T-cell (primary cell): ENCODE measurements at regions not wholly inside any gene's neighbourhood (a gene's known extent, or its start where the extent isn't known, plus 50 kb on each side); places are given as distances from the start of the nearest gene placed in this dataset.

ENCODE experiments used
- ATAC-seq, 4 experiments: fragments of 200-7000 bp in 3 of 4; fragments of 150-1000 bp in 1 of 4; cut with Tn5 transposase; replicated peaks in 1 of 4; 1 replicate in 3 of 4; 2 replicates in 1 of 4; pipeline ENCODE4 v1.10.0; 2021; ENCODE audit warnings: moderate library complexity in 3 of 4, mild to moderate bottlenecking in 2 of 4, moderate number of reproducible peaks in 1 of 4
- CTCF ChIA-PET, 2 donors: fragments of 300-600 bp; sonication (Branson Sonifier 250); formaldehyde crosslinking; loops; one replicate each; lab custom pipeline; 2022; ENCODE audit warnings: antibody characterized with exemption in 2 of 2; lab: Charles Lee
- POLR2A ChIA-PET, 2 donors: fragments of 300-600 bp; sonication (Branson Sonifier 250); formaldehyde crosslinking; loops; one replicate each; lab custom pipeline; 2022; ENCODE audit warnings: antibody characterized with exemption in 2 of 2; lab: Charles Lee
- DNase-seq, 35 experiments: peaks; one replicate each; pipeline versions ENCODE4 v3.0.0 to v3.0.0-alpha.2; 2013 to 2023
- H3K27ac ChIP-seq: one replicate; pipeline ENCODE4 v1.5.1; 2013; ENCODE audit warnings: low read length
- H3K27me3 ChIP-seq, 2 experiments: replicated peaks in 1 of 2; 1 replicate in 1 of 2; 2 replicates in 1 of 2; pipeline versions ENCODE4 v1.6.1 to v1.7.0; 2013; ENCODE audit warnings: low read length in 1 of 2, mixed read lengths in 1 of 2; ENCODE audit not compliant: control insufficient read depth in 2 of 2, insufficient read depth in 2 of 2; ENCODE audit errors: extremely low read depth in 1 of 2
- H3K36me3 ChIP-seq, 2 donors: 1 replicate in 1 of 2; 2 replicates in 1 of 2; pipeline versions ENCODE4 v1.6.1 to v1.7.0; 2013; ENCODE audit warnings: low read length in 1 of 2; ENCODE audit not compliant: control insufficient read depth in 2 of 2, insufficient read depth in 1 of 2; ENCODE audit errors: extremely low read depth in 1 of 2
- H3K4me1 ChIP-seq, 2 experiments: 1 replicate in 1 of 2; 2 replicates in 1 of 2; pipeline versions ENCODE4 v1.6.1 to v1.7.0; 2013; ENCODE audit warnings: low read length in 2 of 2, mixed read lengths in 1 of 2; ENCODE audit not compliant: insufficient read depth in 2 of 2, control insufficient read depth in 1 of 2; ENCODE audit errors: extremely low read depth in 1 of 2
- H3K4me3 ChIP-seq, 2 donors: 1 replicate in 1 of 2; 2 replicates in 1 of 2; pipeline versions ENCODE4 v1.5.1 to v1.7.0; 2013; ENCODE audit warnings: mild to moderate bottlenecking in 2 of 2, low read length in 1 of 2, moderate library complexity in 1 of 2; ENCODE audit not compliant: control insufficient read depth in 1 of 2; ENCODE audit errors: extremely low read depth in 1 of 2
- H3K9me3 ChIP-seq: 2 replicates; pipeline ENCODE4 v1.7.0; 2013
- H3K27ac Mint-ChIP-seq, 2 donors: one replicate each; pipeline ENCODE4 v1.8.0; 2020 to 2021; ENCODE audit warnings: mild to moderate bottlenecking in 2 of 2, mixed read lengths in 2 of 2
- H3K27me3 Mint-ChIP-seq, 2 donors: one replicate each; pipeline ENCODE4 v1.8.0; 2021 to 2022; ENCODE audit warnings: mixed read lengths in 2 of 2
- H3K36me3 Mint-ChIP-seq: one replicate; pipeline ENCODE4 v1.8.0; 2021; ENCODE audit warnings: mixed read lengths
- H3K4me1 Mint-ChIP-seq, 3 donors: one replicate each; pipeline ENCODE4 v1.8.0; 2020 to 2022; ENCODE audit warnings: mixed read lengths in 3 of 3, mild to moderate bottlenecking in 1 of 3
- H3K4me3 Mint-ChIP-seq, 3 donors: one replicate each; pipeline ENCODE4 v1.8.0; 2020 to 2022; ENCODE audit warnings: mild to moderate bottlenecking in 3 of 3, mixed read lengths in 3 of 3, moderate library complexity in 3 of 3
- H3K9me3 Mint-ChIP-seq, 3 donors: one replicate each; pipeline ENCODE4 v1.8.0; 2020 to 2022; ENCODE audit warnings: mixed read lengths in 3 of 3
- WGBS: methylation state at CpG from one replicate; pipeline ENCODE4 v1.1.5; 2013; ENCODE audit warnings: missing lambda C conversion rate; ENCODE audit not compliant: insufficient coverage; 5-methylcytosine and 5-hydroxymethylcytosine counted together

- CTCF ChIA-PET = no interaction called here
- Mint-ChIP-seq H3K9me3 (peaks cover 1 to 3% (median 2%) of the 10 kb centered on the region in 3 donors), H3K27me3 (peaks cover 0 to 6% of the 10 kb centered on the region in 2 donors), H3K36me3 (no peaks in the 10 kb centered on the region), H3K27ac (no peak overlapping the region), H3K4me3 (no peak overlapping the region), H3K4me1 (no peaks in the 10 kb centered on the region)
- Histone ChIP-seq H3K4me1 (no peaks in the 10 kb centered on the region), H3K27ac (no peak overlapping the region), H3K9me3 (no peaks in the 10 kb centered on the region), H3K4me3 (no peak overlapping the region), H3K27me3 (peaks cover 0 to 11% of the 10 kb centered on the region in 2 experiments), H3K36me3 (no peaks in the 10 kb centered on the region)
- DNase-seq = no peak
- POLR2A ChIA-PET = no interaction called here
- 49% methylated on average over 3 of the region's 7 CpGs for WGBS
- ATAC-seq = no peak
Observed at GRCh38 chr10:63994371-63994770, 473.2 kb downstream of the REEP3 start.

DNA sequence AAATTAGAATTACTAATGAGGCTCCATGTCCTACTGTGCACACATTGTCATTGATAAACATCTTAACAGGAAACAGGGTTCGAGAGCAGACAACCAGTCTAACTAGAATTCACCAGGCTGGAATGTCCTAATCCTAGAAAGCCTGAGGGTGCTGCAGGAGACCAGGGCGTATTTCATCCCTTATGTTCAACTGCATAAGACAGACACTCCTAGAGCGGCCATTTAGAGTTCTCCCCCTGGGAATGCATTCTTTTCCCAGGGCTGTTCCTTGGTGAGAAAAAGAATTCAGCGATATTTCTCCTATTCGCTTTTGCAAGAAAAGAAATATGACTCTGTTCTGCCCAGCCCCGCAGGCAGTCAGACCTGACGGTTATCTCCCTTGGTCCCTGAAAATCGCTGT lies 486.0 kb downstream of the REEP3 start:
- H3K4me1 ChIP-seq = no peaks in the 10 kb centered on the region
- no peak overlapping the region for H3K27ac Mint-ChIP-seq
- DNase-seq (no peak), ATAC-seq (no peak)
- H3K27ac ChIP-seq = no peak overlapping the region
- H3K27me3 ChIP-seq = no peaks in the 10 kb centered on the region
- POLR2A ChIA-PET = no interaction called here
- peaks cover 5 to 16% (median 11%) of the 10 kb centered on the region in 3 donors for H3K9me3 Mint-ChIP-seq
- no peaks in the 10 kb centered on the region for H3K9me3 ChIP-seq
- H3K4me3 ChIP-seq = no peak overlapping the region
- H3K36me3 Mint-ChIP-seq = no peaks in the 10 kb centered on the region
- CTCF ChIA-PET = no interaction called here
- no peak overlapping the region for H3K4me3 Mint-ChIP-seq
- H3K4me1 Mint-ChIP-seq = no peaks in the 10 kb centered on the region
- WGBS = 90% methylated on average over 7 of the region's 8 CpGs
- H3K36me3 ChIP-seq = no peaks in the 10 kb centered on the region
- peaks cover 0 to 3% of the 10 kb centered on the region in 2 donors for H3K27me3 Mint-ChIP-seq

GRCh38 chr10:64010711-64011110 lies 489.5 kb downstream of the REEP3 start:
- Histone ChIP-seq H3K4me1 (no peaks in the 10 kb centered on the region), H3K9me3 (no peaks in the 10 kb centered on the region), H3K36me3 (no peaks in the 10 kb centered on the region), H3K27me3 (no peaks in the 10 kb centered on the region), H3K4me3 (no peak overlapping the region), H3K27ac (no peak overlapping the region)
- ATAC-seq = no peak
- Mint-ChIP-seq H3K4me1 (no peaks in the 10 kb centered on the region), H3K9me3 (peaks cover 5 to 12% (median 8%) of the 10 kb centered on the region in 3 donors), H3K4me3 (no peak overlapping the region), H3K27ac (no peak overlapping the region), H3K36me3 (no peaks in the 10 kb centered on the region), H3K27me3 (peaks cover 0 to 5% of the 10 kb centered on the region in 2 donors)
- ChIA-PET POLR2A (no interaction called here), CTCF (no interaction called here)
- no peak for DNase-seq

GRCh38 chr10:64011912-64012714 lies 490.9 kb downstream of the REEP3 start:
- no peaks in the 10 kb centered on the region for H3K9me3 ChIP-seq
- Mint-ChIP-seq H3K27me3 (peaks cover 0 to 5% of the 10 kb centered on the region in 2 donors), H3K4me1 (no peaks in the 10 kb centered on the region), H3K4me3 (no peak overlapping the region), H3K27ac (no peak overlapping the region), H3K9me3 (peaks cover 4 to 8% (median 5%) of the 10 kb centered on the region in 3 donors), H3K36me3 (no peaks in the 10 kb centered on the region)
- no peaks in the 10 kb centered on the region for H3K27me3 ChIP-seq
- H3K27ac ChIP-seq = no peak overlapping the region
- WGBS = no CpG with 5 or more reads among the region's 7 CpGs
- H3K36me3 ChIP-seq = no peaks in the 10 kb centered on the region
- no peak overlapping the region for H3K4me3 ChIP-seq
- ChIA-PET CTCF (interaction anchor here in 1 of 2 donors (0.7 kb wide), 1 partner anchor 215 kb away, joined by 3 read pairs; no protein-coding TSS in a partner anchor), POLR2A (no interaction called here)
- ATAC-seq (no peak), DNase-seq (no peak)
- no peaks in the 10 kb centered on the region for H3K4me1 ChIP-seq

GRCh38 chr10:64014281-64014680 lies 493.1 kb downstream of the REEP3 start:
- no peaks in the 10 kb centered on the region for H3K36me3 Mint-ChIP-seq
- no peaks in the 10 kb centered on the region for H3K9me3 ChIP-seq
- ATAC-seq (no peak), DNase-seq (no peak)
- 60% methylated on average over 1 of the region's 1 CpG for WGBS
- H3K4me3 Mint-ChIP-seq = no peak overlapping the region
- POLR2A ChIA-PET = no interaction called here
- no peaks in the 10 kb centered on the region for H3K4me1 ChIP-seq
- H3K27ac ChIP-seq = no peak overlapping the region
- H3K4me1 Mint-ChIP-seq = no peaks in the 10 kb centered on the region
- no peaks in the 10 kb centered on the region for H3K36me3 ChIP-seq
- peaks cover 0 to 5% of the 10 kb centered on the region in 2 donors for H3K27me3 Mint-ChIP-seq
- H3K4me3 ChIP-seq = no peak overlapping the region
- CTCF ChIA-PET = interaction anchor here in 1 of 2 donors (0.7 kb wide), 1 partner anchor 26 kb away, joined by 3 read pairs; no protein-coding TSS in a partner anchor
- peaks cover 0 to 5% (median 3%) of the 10 kb centered on the region in 3 donors for H3K9me3 Mint-ChIP-seq
- H3K27ac Mint-ChIP-seq = no peak overlapping the region
- no peaks in the 10 kb centered on the region for H3K27me3 ChIP-seq

- peaks cover 0 to 6% (median 5%) of the 10 kb centered on the region in 3 donors for H3K9me3 Mint-ChIP-seq
- 75% methylated on average over 2 of the region's 4 CpGs for WGBS
- CTCF ChIA-PET = interaction anchor here in 1 of 2 donors (0.6 kb wide), 1 partner anchor 10 kb away, joined by 5 read pairs; no protein-coding TSS in a partner anchor
- POLR2A ChIA-PET = no interaction called here
- Histone ChIP-seq H3K27ac (no peak overlapping the region), H3K4me3 (no peak overlapping the region), H3K36me3 (no peaks in the 10 kb centered on the region), H3K9me3 (no peaks in the 10 kb centered on the region), H3K27me3 (no peaks in the 10 kb centered on the region), H3K4me1 (no peaks in the 10 kb centered on the region)
- DNase-seq (no peak), ATAC-seq (no peak)
- no peaks in the 10 kb centered on the region for H3K36me3 Mint-ChIP-seq
- H3K4me1 Mint-ChIP-seq = no peaks in the 10 kb centered on the region
- H3K27me3 Mint-ChIP-seq = peaks cover 0 to 6% of the 10 kb centered on the region in 2 donors
- H3K27ac Mint-ChIP-seq = no peak overlapping the region
- H3K4me3 Mint-ChIP-seq = no peak overlapping the region
Observed at GRCh38 chr10:64023926-64024470, 502.8 kb downstream of the REEP3 start.
